Stimulated activated CD4-positive, alpha-beta T cell treated with anti-CD3 and anti-CD28 coated beads, TNF-alpha, amount 100 ng/mL, for 1 hour (primary cell): ENCODE measurements at regions not wholly inside any gene's neighbourhood (a gene's known extent, or its start where the extent isn't known, plus 50 kb on each side); places are given as distances from the start of the nearest gene placed in this dataset.

Experiments used
- DNase-seq, 3 donors: peaks; one replicate each; pipeline ENCODE4 v3.0.0-alpha.2; 2020; ENCODE audit warnings: low read depth in 3 of 3, low spot score in 1 of 3

DNA sequence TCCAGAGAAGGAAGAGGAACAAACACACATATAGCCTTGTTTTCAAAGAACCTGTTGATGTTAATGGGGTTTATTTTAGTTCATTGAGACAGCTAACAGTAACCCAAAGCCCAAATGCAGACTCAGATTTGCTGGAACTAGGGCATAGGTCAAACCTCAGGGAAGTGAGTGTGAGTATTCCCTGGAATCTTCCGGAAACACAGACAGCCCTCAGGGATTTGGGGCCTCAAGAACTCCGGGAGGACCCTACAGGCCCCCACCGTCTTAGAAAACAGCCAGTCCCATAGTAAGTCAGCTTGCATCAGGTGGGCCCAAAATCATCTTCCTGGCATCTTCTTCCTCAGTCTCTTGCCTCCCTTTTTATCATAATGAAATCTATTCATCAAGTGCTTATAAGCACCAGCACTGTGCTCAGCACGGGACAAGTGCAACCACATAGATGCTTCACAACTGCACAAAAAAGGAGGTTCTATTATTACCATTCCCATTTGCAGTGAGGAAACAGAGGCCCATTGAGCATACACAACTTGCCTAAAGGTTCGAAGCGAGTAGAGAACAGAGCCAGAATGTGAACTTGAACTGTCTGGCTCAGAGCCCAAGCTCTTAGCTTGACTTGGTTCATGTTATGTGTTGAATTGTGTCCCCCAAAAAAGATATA is 50.2 kb upstream of the BCL11A start:
- DNase-seq = no peak

DNA sequence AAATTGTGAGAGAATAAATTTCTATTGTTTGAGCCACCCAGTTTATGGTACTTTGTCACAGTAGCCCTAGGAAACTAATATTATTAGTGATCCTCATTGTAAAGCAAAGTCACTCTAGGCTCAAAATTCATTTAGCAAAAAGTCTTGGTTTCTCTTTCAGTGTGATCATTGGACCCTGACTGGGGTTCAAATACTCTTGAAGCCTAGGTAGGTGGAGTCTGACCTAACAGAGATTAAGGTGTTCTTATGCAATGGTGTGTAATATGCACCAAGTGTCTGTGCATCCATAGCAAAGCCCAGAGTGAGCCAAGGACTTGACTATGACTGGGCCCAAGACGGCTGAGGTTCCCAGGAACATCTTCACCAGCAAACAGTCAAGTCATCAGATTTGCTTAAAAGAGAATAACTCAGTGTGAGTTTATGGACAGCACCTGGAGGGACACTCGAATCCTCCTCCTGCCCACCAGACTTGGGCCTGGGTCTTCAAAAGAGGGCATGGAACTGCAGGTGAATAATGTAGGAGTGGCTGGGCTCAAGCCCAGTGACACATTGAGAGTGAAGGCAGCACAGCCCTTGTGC is 51.1 kb upstream of the BCL11A start:
- DNase-seq = no peak

DNA sequence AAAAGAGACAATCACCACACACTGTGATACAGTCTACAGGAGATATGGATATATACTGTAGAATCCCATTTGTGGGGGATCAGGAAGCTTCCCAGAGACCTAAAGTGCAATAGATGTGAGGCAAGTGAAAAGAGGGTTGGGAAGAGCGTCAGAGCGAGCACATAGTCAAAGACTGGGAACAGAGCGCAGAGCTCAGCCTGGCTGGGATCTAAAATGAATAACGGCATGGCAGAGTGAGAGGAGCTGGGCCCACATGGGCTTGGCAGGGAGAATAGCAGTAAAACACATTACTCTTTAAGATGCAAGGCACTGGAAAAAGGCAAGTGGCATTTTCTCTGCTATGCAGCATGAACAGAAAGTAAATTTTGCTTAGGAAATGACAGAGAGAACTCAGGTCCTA is 52.4 kb upstream of the BCL11A start:
- DNase-seq = no peak

DNA sequence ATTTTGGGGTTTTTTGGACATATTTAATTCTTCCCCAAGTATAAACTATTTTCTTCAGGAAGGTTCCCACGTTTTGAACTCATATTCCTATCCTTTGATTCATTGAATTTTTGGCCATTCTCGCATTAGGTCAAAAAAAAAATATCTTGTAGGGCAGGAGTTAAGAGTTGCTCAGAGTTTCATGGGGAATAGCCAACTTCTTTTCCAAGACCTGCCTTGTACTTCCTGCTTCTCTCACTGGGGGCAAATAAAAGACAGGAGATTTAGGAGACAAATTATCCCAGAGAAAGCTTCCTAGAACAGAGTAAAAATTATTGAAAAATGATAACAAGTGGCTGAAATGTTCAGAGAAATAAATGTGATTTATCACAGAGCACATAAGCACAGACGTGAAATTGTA is 55.2 kb upstream of the BCL11A start:
- no peak for DNase-seq

DNA sequence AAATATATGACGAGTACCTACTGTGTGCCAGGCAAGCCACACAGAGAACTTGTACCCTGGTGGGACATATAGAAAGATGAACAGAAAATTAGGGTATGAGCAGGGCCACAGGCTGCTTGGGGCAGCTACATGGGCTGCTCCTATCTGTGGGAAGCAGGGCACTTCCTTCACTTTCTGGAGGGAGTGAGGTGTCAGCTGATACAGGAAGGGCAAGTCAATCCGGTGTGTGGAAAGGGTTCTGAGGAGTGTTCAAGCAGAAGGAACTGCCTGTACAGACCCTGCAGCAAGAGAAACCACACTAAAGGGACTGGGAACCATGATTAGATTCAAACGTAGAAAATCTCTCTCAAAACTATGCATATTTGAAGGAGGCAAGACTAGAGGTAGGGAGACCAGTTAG is 58.6 kb upstream of the BCL11A start:
- no peak for DNase-seq

DNA sequence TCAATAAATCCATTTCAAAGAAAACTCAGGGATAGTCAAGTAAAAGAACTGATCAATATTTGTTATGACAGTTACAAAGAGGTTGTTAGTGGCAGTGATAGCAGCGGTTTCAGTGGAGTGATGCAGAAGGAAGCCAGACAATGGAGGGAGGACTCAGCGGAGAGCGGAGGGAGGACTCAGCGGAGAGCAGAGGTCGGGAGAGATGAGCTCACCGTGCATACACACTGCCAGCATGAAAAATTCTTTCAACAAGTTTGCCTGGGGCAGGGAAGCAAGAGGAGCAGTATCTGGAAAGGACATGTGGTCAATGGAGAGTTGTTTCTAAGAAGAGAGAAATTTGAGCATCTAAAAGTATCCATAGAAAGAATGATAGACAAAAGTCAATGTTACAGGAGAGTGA is 60.9 kb upstream of the BCL11A start:
- no peak for DNase-seq

GRCh38 chr2:60621688-60622429 is 68.4 kb upstream of the BCL11A start:
- no peak for DNase-seq

GRCh38 chr2:60623040-60623439 is 69.6 kb upstream of the BCL11A start:
- DNase-seq = no peak

GRCh38 chr2:60627412-60627811 is 74.0 kb upstream of the BCL11A start:
- DNase-seq = no peak

GRCh38 chr2:60628026-60628425 is 74.6 kb upstream of the BCL11A start:
- no peak for DNase-seq

GRCh38 chr2:60628615-60629304 is 75.3 kb upstream of the BCL11A start:
- no peak for DNase-seq

- no peak for DNase-seq
Observed at GRCh38 chr2:60629305-60629662, 75.8 kb upstream of the BCL11A start.

- DNase-seq = no peak
Observed at GRCh38 chr2:60629801-60630385, 76.4 kb upstream of the BCL11A start.

DNA sequence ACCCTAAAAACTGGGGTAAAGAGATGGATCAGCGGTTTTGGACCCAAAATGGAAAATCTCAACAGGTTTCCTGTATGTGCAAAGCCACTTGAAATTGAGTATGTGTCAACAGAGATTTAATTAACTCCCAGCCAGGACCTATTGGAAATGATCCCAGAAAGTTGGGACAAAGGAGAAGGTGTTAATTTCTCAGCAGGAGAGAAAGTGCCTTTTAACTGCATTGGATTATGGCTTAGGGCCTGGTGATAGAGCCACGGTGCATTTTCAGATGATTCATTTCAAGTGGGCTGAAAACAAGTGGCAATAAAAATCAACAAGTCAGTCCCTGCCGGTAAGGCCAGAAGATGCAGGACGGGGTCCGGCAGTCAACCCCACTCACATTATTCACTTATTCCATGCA is 80.2 kb upstream of the BCL11A start:
- DNase-seq = no peak

GRCh38 chr2:60634438-60634837 is 81.0 kb upstream of the BCL11A start:
- no peak for DNase-seq

GRCh38 chr2:60641811-60642788 is 88.6 kb upstream of the BCL11A start:
- no peak for DNase-seq

DNA sequence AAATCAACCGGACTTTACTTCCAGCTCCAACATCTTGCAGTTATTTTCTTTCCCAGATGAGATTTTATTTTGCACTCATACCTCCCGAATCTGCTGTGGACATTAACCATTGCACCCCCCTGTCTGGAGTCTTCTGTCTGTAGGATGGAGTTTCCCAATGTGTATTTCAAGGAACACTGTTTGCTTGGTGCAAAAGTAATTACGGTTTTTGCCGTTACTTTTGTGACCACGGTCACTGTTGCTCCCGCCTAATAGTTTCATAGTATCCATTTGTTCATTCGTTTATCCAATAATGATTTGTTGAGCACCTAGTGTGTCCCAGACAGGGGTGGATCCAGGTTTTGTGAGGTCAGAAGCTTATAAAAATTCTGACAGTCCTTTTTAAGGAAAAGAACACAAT is 90.3 kb upstream of the BCL11A start:
- no peak for DNase-seq

DNA sequence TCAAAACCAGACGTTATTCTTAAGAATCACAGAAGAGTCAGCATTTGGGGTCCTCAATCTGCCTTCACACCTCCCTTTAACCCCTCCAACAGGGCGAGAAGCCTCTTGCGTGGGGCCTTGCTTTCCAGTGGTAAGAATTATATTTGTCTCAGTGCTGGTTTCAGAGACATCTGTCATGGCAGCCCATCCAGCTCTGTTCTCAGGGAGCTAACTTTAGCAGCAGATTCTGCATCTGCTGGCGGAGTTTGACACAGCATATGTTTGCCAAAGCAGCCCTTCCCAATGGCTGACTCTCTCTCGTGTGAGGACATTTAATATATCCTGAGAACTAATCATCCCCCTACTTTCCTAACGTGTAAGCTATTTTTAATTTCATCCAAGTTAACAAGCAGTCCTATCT is 91.5 kb upstream of the BCL11A start:
- no peak for DNase-seq

- DNase-seq = no peak
Observed at GRCh38 chr2:60648191-60648590, 94.7 kb upstream of the BCL11A start.

- DNase-seq = no peak
Observed at GRCh38 chr2:60649721-60650120, 96.3 kb upstream of the BCL11A start.
